GM21723 (cell line): ENCODE measurements at regions not wholly inside any gene's neighbourhood (a gene's known extent, or its start where the extent isn't known, plus 50 kb on each side); places are given as distances from the start of the nearest gene placed in this dataset.
"Not testable (repeated sequence)": the region's sequence is repeated elsewhere in the genome, so short reads cannot be mapped to it uniquely, and the experiment has no call there.

ENCODE experiments used
- ATAC-seq: cut with Tn5 transposase; IDR thresholded peaks from one replicate; pipeline ENCODE4 v1.9.1; 2021; ENCODE audit warnings: mild to moderate bottlenecking, moderate library complexity; ENCODE audit not compliant: unreplicated experiment

DNA sequence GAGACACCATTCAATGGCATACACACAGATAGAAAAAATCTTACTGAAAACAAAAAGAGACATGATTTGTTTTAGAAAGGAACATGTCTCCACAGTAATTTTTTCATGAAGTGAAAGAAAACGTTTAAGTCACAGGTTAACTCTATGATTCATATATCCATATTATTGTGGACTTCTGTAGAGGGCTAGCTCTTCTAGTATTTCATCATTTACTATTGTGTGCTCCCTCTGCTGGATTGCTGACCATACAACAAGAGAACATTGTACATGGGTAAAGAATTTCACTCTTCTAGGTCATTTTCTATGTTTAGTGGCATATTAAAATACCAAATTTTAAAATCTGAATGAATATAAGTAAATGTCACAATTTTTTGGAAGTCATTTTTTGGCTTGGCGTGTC lies 91.8 kb upstream of the POU3F4 start:
- peak; percentile 54 for ATAC-seq

DNA sequence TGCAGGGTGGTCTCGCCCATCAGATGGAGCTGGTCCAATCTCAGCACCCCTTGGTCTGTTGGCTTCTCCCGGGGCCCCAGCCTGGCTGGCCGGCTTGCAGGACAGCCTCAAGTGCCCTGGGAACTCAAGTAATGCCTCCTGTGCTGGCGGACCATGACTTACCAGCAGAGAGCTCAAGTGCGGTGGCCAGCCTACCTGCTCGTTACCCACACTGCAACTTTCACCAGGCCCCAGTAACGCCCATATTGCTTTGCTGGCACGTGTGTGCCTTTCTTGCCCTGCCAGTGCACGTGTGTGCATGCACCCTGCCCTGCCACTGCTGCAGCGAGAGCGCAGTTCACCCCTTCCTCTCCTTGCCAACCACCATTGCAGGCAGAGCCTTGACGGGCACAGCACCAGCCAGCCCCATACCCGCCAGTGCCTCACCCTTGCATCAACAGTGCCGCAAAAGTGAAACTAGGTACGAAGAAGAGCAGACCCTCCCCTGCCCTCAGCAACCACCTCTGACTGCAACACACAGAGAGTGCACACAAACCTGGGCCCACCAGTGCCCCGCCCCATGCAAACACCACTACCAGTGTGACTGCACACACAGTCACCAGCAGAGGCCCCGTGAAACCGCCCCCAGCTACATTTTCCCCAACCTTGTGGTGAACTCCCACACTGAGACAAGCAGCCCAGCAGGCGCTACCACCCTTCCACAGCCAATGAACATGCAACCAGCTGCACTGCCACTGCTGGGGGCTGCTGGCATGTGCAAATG lies 88.9 kb upstream of the POU3F4 start:
- no peak for ATAC-seq

DNA sequence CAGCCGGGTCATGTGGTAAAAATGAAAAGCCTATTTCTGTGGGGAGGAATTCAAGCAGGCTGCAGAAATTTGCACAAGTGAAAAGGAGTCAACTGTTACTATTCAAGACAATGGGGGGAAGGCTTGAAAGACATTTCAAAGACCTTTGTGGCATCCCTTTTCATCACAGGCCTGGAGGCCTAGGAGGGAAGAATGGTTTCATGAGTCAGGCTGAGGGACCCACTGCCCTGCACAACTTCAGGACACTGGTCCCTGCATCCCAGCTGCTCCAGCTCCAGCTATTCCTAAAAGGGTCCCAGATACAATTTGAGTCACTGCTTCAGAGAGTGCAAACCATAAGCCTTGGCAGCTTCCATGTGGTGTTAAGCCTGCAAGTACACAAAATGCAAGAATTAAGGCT lies 85.3 kb upstream of the POU3F4 start:
- no peak for ATAC-seq

DNA sequence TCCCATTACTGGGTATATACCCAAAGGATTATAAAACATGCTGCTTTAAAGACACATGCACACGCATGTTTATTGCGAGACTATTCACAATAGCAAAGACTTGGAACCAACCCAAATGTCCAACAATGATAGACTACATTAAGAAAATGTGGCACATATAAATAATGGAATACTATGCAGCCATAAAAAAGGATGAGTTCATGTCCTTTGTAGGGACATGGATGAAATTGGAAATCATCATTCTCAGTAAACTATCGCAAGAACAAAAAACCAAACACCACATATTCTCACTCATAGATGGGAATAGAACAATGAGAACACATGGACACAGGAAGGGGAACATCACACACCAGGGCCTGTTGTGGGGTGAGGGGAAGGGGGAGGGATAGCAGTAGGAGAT lies 65.5 kb upstream of the POU3F4 start:
- not testable (repeated sequence) for ATAC-seq

DNA sequence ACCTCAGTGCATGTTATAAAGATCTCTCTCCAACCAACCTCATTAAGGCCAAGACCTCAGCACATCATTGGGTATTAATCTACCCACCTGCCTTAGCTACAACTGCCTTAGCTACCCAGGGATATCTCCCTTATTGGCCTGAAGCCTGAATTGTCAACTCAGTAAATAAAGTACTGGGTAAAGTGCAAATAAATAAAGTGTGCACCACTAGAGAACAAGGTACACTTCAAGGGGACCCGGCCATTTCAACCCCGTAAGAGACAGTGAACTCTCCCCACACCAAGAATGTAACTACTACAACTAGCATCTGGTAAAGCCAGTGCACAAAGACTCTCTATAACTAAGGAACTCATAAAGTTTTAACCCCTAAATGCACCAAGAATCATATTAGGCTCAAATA lies 61.7 kb upstream of the POU3F4 start:
- ATAC-seq = no peak
